ENCODE measurements at regions not wholly inside any gene's neighbourhood (a gene's known extent, or its start where the extent isn't known, plus 50 kb on each side); places are given as distances from the start of the nearest gene placed in this dataset.

DNA sequence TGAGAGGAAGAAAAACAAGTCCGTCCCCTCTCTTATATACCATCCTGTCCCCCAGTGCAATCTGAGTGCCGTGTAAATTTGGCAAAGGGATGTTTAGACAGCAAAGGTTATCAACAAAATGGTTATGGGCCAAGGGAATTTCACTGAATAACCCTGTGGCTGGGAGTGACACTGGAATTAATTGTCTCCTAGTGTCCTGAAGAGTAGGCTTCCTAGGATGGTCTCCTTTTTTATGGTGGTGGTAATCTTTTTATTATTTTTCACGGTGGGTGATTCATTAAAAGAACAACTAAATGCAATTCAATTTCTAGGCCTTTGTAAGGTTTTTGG lies 244.2 kb downstream of the PIK3R1 start:
- Histone ChIP-seq H3K27me3 (no peaks in the 10 kb centered on the region), H3K4me1 (peaks cover 6 to 29% of the 10 kb centered on the region in 2 donors), H3K27ac (no peak overlapping the region), H3K9me3 (no peaks in the 10 kb centered on the region), H3K4me3 (no peak overlapping the region), H3K36me3 (no peaks in the 10 kb centered on the region)
- ATAC-seq = no peak
- no peak for DNase-seq
- TF ChIP-seq CTCF (IDR thresholded peaks at IDR 0.05) = no peak
- intact Hi-C loops (cut with DNase I) = loop anchor here in 1 of 2 donors (5.0 kb wide), 1 partner anchor 172 kb away; no protein-coding TSS in a partner anchor

DNA sequence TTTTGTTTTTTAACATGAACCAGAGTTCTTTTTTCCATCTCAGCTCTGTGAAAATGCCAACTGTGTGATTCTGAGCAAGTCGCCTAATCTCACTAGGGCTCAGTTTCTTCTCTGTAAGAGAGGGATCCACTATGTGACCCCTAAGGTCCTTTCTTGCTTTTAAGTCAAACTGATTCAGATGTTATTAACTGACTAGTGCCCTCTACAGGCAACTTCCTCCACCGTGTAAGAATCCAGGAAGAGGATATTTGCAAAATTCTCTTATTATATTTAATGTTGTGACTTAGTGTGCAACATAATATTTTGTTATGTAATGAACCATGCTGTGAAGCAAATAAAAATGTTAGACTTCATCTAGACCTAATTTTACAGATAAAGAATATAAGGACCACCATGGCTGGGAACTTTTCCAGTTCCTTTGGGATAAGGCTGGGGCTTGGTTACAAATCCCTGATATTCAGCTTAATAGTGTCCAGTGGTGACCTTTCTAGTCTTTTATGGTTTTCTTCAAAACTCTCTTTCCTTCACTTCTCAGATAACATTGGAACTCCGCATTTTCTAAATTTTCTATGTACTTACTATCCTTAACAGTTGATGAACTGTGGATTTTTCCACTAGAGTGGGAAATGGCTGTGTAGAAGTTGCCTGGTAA lies 244.7 kb downstream of the PIK3R1 start:
- DNase-seq (peak in 1 of 4 donors; percentile 62), ATAC-seq (peak; percentile 69)
- H3K9me3 ChIP-seq = no peaks in the 10 kb centered on the region
- intact Hi-C loops (cut with DNase I) = loop anchor here in 1 of 2 donors (5.0 kb wide), 1 partner anchor 173 kb away; no protein-coding TSS in a partner anchor
- no peaks in the 10 kb centered on the region for H3K27me3 ChIP-seq
- H3K4me3 ChIP-seq = no peak overlapping the region
- H3K36me3 ChIP-seq = no peaks in the 10 kb centered on the region
- peak; percentile 67 to 71 for TF ChIP-seq CTCF (IDR thresholded peaks at IDR 0.05)
- H3K27ac ChIP-seq = no peak overlapping the region
- peaks cover 6 to 29% of the 10 kb centered on the region in 2 donors for H3K4me1 ChIP-seq

DNA sequence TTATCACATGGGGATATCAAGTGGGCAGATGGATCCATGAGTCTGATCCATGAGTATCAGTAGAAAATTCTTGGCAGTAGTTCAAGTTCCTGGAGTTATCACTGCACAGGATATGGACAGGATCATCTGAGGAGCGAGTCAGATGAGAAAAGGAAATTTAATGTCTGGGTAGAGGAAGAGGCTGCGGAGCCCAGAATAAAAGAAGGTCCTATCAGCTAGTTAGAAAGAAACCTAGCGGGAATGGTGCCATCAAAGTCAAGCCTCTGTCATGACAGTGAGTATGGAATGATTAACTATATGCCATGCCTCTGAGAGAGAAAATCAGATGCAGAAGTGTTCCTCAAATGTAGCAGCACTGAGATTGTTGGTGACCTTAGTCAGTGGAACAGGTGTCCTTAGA lies 248.1 kb downstream of the PIK3R1 start:
- Histone ChIP-seq H3K27ac (no peak overlapping the region), H3K4me1 (peaks cover 0 to 12% of the 10 kb centered on the region in 2 donors), H3K27me3 (no peaks in the 10 kb centered on the region), H3K4me3 (no peak overlapping the region), H3K9me3 (no peaks in the 10 kb centered on the region), H3K36me3 (no peaks in the 10 kb centered on the region)
- intact Hi-C loops (cut with DNase I) = loop anchor here in 1 of 2 donors (5.0 kb wide), 1 partner anchor 176 kb away; no protein-coding TSS in a partner anchor
- no peak for TF ChIP-seq CTCF (IDR thresholded peaks at IDR 0.05)
- DNase-seq = no peak
- ATAC-seq = no peak

GRCh38 chr5:68464424-68464823 lies 248.9 kb downstream of the PIK3R1 start:
- no peak overlapping the region for H3K27ac ChIP-seq
- no peaks in the 10 kb centered on the region for H3K9me3 ChIP-seq
- H3K27me3 ChIP-seq = no peaks in the 10 kb centered on the region
- no peaks in the 10 kb centered on the region for H3K36me3 ChIP-seq
- DNase-seq (no peak), ATAC-seq (no peak)
- H3K4me3 ChIP-seq = no peak overlapping the region
- no peak for TF ChIP-seq CTCF (IDR thresholded peaks at IDR 0.05)
- intact Hi-C loops (cut with DNase I) = loop anchor here in 1 of 2 donors (5.0 kb wide), 1 partner anchor 177 kb away; no protein-coding TSS in a partner anchor
- peaks cover 0 to 7% of the 10 kb centered on the region in 2 donors for H3K4me1 ChIP-seq

DNA sequence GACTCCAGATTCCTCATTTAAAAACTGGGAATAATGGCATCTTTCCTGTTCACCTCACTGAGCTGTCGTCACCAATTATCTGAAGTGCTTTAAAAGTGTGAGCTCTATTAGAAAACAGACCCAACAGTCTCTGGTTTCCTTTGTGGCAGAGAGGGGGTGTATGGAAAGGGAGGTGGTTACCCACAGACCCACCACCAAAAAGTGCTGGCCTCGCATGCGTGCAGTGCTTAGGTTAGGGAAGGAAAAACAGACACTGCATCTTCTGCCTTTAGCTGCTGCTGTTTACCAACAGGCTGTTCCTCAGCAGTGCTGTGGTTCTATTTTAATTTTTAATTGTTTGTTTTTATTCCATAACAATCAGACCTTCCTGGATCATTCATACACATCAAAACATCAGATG lies 249.6 kb downstream of the PIK3R1 start:
- TF ChIP-seq CTCF (IDR thresholded peaks at IDR 0.05) = no peak
- intact Hi-C loops (cut with DNase I) = no loop called here
- no peak for ATAC-seq

More for the DNA sequence above, 249.6 kb downstream of the PIK3R1 start:
- Histone ChIP-seq H3K4me3 (no peak overlapping the region), H3K36me3 (no peaks in the 10 kb centered on the region), H3K4me1 (no peaks in the 10 kb centered on the region), H3K27me3 (no peaks in the 10 kb centered on the region), H3K9me3 (no peaks in the 10 kb centered on the region), H3K27ac (no peak overlapping the region)
- DNase-seq = no peak
